A549 (cell line): ENCODE measurements at regions not wholly inside any gene's neighbourhood (a gene's known extent, or its start where the extent isn't known, plus 50 kb on each side); places are given as distances from the start of the nearest gene placed in this dataset.

Source experiments
- CEBPB ChIP-seq, 2 experiments: fragments of >200 bp in 1 of 2; sonication (Bioruptor Twin) in 1 of 2; formaldehyde crosslinking in 1 of 2; IDR thresholded peaks; 2 replicates each; pipeline ENCODE4 v1.6.1; 2012 to 2016
- EP300 ChIP-seq, 2 experiments: fragments of >200 bp; sonication (Bioruptor Twin); formaldehyde crosslinking; IDR thresholded peaks; 2 replicates in 1 of 2; 3 replicates in 1 of 2; pipeline ENCODE4 v1.6.1; 2016 to 2017
- MYC ChIP-seq: IDR thresholded peaks from 2 replicates; pipeline ENCODE4 v1.6.1; 2012; ENCODE audit warnings: mild to moderate bottlenecking, inconsistent platforms, low read length, improper control_type of control experiment, borderline replicate concordance
- NR3C1 ChIP-seq: fragments of >200 bp; sonication (Bioruptor Twin); formaldehyde crosslinking; IDR thresholded peaks from 3 replicates; pipeline ENCODE4 v1.6.1; 2017
- RAD21 ChIP-seq, 2 experiments: fragments of >200 bp in 1 of 2; sonication (Bioruptor Twin) in 1 of 2; formaldehyde crosslinking in 1 of 2; IDR thresholded peaks in 1 of 2; conservative IDR thresholded peaks in 1 of 2; 2 replicates in 1 of 2; 3 replicates in 1 of 2; pipeline ENCODE4 v1.6.1; 2012 to 2018; ENCODE audit warnings: inconsistent platforms in 1 of 2
- RCOR1 ChIP-seq: fragments of 150-350 bp; IDR thresholded peaks from 2 replicates; pipeline ENCODE4 v1.6.1; 2014; ENCODE audit warnings: antibody characterized with exemption, low read length, low read depth
- RNF2 ChIP-seq: fragments of 200-600 bp; sonication (generic); IDR thresholded peaks from 2 replicates; pipeline ENCODE4 v1.6.1; 2016; ENCODE audit warnings: low read depth, mild to moderate bottlenecking, antibody characterized with exemption, moderate library complexity, borderline replicate concordance
- TP53 ChIP-seq: fragments of 250-450 bp; sonication (Bioruptor Pico); IDR thresholded peaks from 2 replicates; pipeline ENCODE4 v1.5.0; 2021; ENCODE audit warnings: mild to moderate bottlenecking, moderate library complexity
- TF ChIP-seq, protein P1 (sequence below): fragments of >200 bp; sonication (Bioruptor Twin); formaldehyde crosslinking; IDR thresholded peaks from 3 replicates; pipeline ENCODE4 v1.5.1; 2016
- TF ChIP-seq, protein P2 (sequence below): IDR thresholded peaks from 2 replicates; pipeline ENCODE4 v1.6.1; 2012

DNA sequence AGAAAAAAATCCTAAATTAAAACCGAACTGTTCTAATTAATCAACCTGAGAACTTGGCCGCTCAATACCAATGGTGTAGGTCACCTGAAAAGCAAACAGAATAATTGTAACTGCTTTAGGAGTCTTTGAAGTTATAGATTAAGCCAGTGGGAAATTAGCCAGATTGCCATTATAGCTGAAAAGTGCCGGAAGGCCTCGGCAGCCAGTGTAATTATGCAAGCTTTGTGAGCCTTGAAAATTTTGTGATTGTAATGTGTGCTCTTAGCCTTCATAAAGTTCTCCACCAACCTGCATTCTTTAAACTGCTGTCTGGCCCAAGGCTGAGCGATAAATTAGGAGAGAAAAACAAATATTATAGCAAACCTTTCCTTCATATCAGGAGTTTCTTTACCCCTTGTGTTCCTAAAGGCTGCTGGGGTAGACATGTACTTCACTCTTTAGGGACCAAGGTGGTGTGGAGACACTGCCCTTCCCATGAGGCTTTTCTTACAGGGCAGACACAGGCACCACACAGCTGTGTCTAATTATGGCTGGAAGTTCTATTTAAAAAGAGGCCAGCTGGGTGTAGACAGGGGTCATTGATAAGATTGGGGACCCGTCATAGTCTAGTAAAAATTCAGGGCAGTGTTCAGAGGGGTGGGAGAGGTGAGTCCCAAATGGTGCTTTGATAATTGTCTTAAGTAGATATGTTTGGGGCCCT lies 991.2 kb downstream of the FLRT2 start:
- TF ChIP-seq TP53 (no peak), RCOR1 (no peak), MYC (no peak), RNF2 (no peak), EP300 (IDR thresholded peaks at IDR 0.05) (no peak), RAD21 (conservative IDR thresholded peaks at IDR 0.05 in 1 of 2, IDR thresholded peaks at IDR 0.05 in 1 of 2) (no peak), CEBPB (IDR thresholded peaks at IDR 0.05) (no peak), NR3C1 (no peak)
- TF ChIP-seq, protein P1, sequence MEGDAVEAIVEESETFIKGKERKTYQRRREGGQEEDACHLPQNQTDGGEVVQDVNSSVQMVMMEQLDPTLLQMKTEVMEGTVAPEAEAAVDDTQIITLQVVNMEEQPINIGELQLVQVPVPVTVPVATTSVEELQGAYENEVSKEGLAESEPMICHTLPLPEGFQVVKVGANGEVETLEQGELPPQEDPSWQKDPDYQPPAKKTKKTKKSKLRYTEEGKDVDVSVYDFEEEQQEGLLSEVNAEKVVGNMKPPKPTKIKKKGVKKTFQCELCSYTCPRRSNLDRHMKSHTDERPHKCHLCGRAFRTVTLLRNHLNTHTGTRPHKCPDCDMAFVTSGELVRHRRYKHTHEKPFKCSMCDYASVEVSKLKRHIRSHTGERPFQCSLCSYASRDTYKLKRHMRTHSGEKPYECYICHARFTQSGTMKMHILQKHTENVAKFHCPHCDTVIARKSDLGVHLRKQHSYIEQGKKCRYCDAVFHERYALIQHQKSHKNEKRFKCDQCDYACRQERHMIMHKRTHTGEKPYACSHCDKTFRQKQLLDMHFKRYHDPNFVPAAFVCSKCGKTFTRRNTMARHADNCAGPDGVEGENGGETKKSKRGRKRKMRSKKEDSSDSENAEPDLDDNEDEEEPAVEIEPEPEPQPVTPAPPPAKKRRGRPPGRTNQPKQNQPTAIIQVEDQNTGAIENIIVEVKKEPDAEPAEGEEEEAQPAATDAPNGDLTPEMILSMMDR = no peak
- TF ChIP-seq, protein P2, sequence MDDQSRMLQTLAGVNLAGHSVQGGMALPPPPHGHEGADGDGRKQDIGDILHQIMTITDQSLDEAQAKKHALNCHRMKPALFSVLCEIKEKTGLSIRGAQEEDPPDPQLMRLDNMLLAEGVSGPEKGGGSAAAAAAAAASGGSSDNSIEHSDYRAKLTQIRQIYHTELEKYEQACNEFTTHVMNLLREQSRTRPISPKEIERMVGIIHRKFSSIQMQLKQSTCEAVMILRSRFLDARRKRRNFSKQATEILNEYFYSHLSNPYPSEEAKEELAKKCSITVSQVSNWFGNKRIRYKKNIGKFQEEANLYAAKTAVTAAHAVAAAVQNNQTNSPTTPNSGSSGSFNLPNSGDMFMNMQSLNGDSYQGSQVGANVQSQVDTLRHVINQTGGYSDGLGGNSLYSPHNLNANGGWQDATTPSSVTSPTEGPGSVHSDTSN = no peak
